ENCODE measurements at regions not wholly inside any gene's neighbourhood (a gene's known extent, or its start where the extent isn't known, plus 50 kb on each side); places are given as distances from the start of the nearest gene placed in this dataset.
"Not testable (repeated sequence)": the region's sequence is repeated elsewhere in the genome, so short reads cannot be mapped to it uniquely, and the experiment has no call there.

GRCh38 chrX:99308302-99308701 is 1101.8 kb downstream of the PCDH19 start:
- Mint-ChIP-seq H3K4me1 (no peaks in the 10 kb centered on the region), H3K27ac (no peak overlapping the region), H3K4me3 (no peak overlapping the region), H3K27me3 (no peaks in the 10 kb centered on the region), H3K9me3 (peaks cover 0 to 4% (median 0%) of the 10 kb centered on the region in 7 donors), H3K36me3 (no peaks in the 10 kb centered on the region)
- DNase-seq (no peak), ATAC-seq (ENCODE audit: low read depth in 2 of 2) (no peak)

GRCh38 chrX:99305573-99305972 is 1104.5 kb downstream of the PCDH19 start:
- Mint-ChIP-seq H3K9me3 (no peaks in the 10 kb centered on the region), H3K27ac (no peak overlapping the region), H3K4me3 (no peak overlapping the region), H3K27me3 (no peaks in the 10 kb centered on the region), H3K36me3 (no peaks in the 10 kb centered on the region), H3K4me1 (no peaks in the 10 kb centered on the region)
- ATAC-seq (ENCODE audit: low read depth in 2 of 2) (no peak), DNase-seq (no peak)

- H3K4me1 Mint-ChIP-seq: no peaks in the 10 kb centered on the region
- H3K9me3 Mint-ChIP-seq: peaks cover 0 to 4% (median 0%) of the 10 kb centered on the region in 7 donors
- H3K27ac Mint-ChIP-seq: no peak overlapping the region
- H3K27me3 Mint-ChIP-seq: no peaks in the 10 kb centered on the region
- DNase-seq: no peak
- H3K4me3 Mint-ChIP-seq: no peak overlapping the region
- H3K36me3 Mint-ChIP-seq: no peaks in the 10 kb centered on the region
- ATAC-seq (ENCODE audit: low read depth in 2 of 2): no peak
Measured at GRCh38 chrX:99301990-99302389, 1108.1 kb downstream of the PCDH19 start.

- ATAC-seq (ENCODE audit: low read depth in 2 of 2) (no peak), DNase-seq (no peak)
- H3K27me3 Mint-ChIP-seq: no peaks in the 10 kb centered on the region
- no peak overlapping the region for H3K27ac Mint-ChIP-seq
- no peaks in the 10 kb centered on the region for H3K4me1 Mint-ChIP-seq
- no peak overlapping the region for H3K4me3 Mint-ChIP-seq
- peaks cover 0 to 7% of the 10 kb centered on the region in 2 donors for H3K36me3 Mint-ChIP-seq
- H3K9me3 Mint-ChIP-seq: peaks cover 4 to 24% (median 5%) of the 10 kb centered on the region in 7 donors
Measured at GRCh38 chrX:99271641-99272040, 1138.4 kb downstream of the PCDH19 start.

GRCh38 chrX:99266255-99266654 is 1143.8 kb downstream of the PCDH19 start:
- Mint-ChIP-seq H3K9me3 (peaks cover 2 to 21% (median 4%) of the 10 kb centered on the region in 7 donors), H3K4me3 (no peak overlapping the region), H3K4me1 (no peaks in the 10 kb centered on the region), H3K27me3 (no peaks in the 10 kb centered on the region), H3K27ac (no peak overlapping the region), H3K36me3 (peaks cover 0 to 5% of the 10 kb centered on the region in 2 donors)
- no peak for ATAC-seq (ENCODE audit: low read depth in 2 of 2)
- DNase-seq: no peak

GRCh38 chrX:99248180-99248579 is 1161.9 kb downstream of the PCDH19 start:
- no peak for ATAC-seq (ENCODE audit: low read depth in 2 of 2)
- Mint-ChIP-seq H3K27me3 (no peaks in the 10 kb centered on the region), H3K27ac (no peak overlapping the region), H3K4me3 (no peak overlapping the region), H3K9me3 (peaks cover 0 to 11% (median 4%) of the 10 kb centered on the region in 7 donors), H3K36me3 (no peaks in the 10 kb centered on the region), H3K4me1 (no peaks in the 10 kb centered on the region)
- DNase-seq: no peak

GRCh38 chrX:99242001-99242400 is 1168.1 kb downstream of the PCDH19 start:
- H3K27me3 Mint-ChIP-seq: no peaks in the 10 kb centered on the region
- no peak overlapping the region for H3K27ac Mint-ChIP-seq
- H3K4me3 Mint-ChIP-seq: no peak overlapping the region
- peaks cover 0 to 18% (median 4%) of the 10 kb centered on the region in 7 donors for H3K9me3 Mint-ChIP-seq
- no peak for DNase-seq
- no peak for ATAC-seq (ENCODE audit: low read depth in 2 of 2)
- H3K4me1 Mint-ChIP-seq: no peaks in the 10 kb centered on the region
- no peaks in the 10 kb centered on the region for H3K36me3 Mint-ChIP-seq

- not testable (repeated sequence) for H3K27me3 Mint-ChIP-seq; H3K36me3 Mint-ChIP-seq; H3K4me1 Mint-ChIP-seq; DNase-seq; ATAC-seq (ENCODE audit: low read depth in 2 of 2); H3K27ac Mint-ChIP-seq
- Mint-ChIP-seq H3K4me3 (peak overlapping the region in 1 of 8 donors; percentile 56), H3K9me3 (peaks cover 0 to 15% (median 7%) of the 10 kb centered on the region in 7 donors)
Measured at GRCh38 chrX:99234384-99234783, 1175.7 kb downstream of the PCDH19 start.

GRCh38 chrX:99192421-99192820 is 1217.7 kb downstream of the PCDH19 start:
- no peak overlapping the region for H3K4me3 Mint-ChIP-seq
- H3K4me1 Mint-ChIP-seq: no peaks in the 10 kb centered on the region
- peaks cover 0 to 6% (median 6%) of the 10 kb centered on the region in 7 donors for H3K9me3 Mint-ChIP-seq

GRCh38 chrX:99184153-99184552 is 1225.9 kb downstream of the PCDH19 start:
- DNase-seq (no peak), ATAC-seq (ENCODE audit: low read depth in 2 of 2) (no peak)
- Mint-ChIP-seq H3K4me1 (no peaks in the 10 kb centered on the region), H3K4me3 (no peak overlapping the region), H3K27ac (no peak overlapping the region), H3K27me3 (no peaks in the 10 kb centered on the region), H3K9me3 (peaks cover 0 to 14% (median 0%) of the 10 kb centered on the region in 7 donors), H3K36me3 (no peaks in the 10 kb centered on the region)

More at GRCh38 chrX:99192421-99192820, 1217.7 kb downstream of the PCDH19 start:
- no peak for DNase-seq
- Mint-ChIP-seq H3K27ac (no peak overlapping the region), H3K36me3 (no peaks in the 10 kb centered on the region), H3K27me3 (no peaks in the 10 kb centered on the region)
- ATAC-seq (ENCODE audit: low read depth in 2 of 2): no peak

- no peak overlapping the region for H3K27ac Mint-ChIP-seq
- no peak for ATAC-seq (ENCODE audit: low read depth in 2 of 2)
- no peaks in the 10 kb centered on the region for H3K36me3 Mint-ChIP-seq
Measured at GRCh38 chrX:99172958-99173357, 1237.1 kb downstream of the PCDH19 start.

GRCh38 chrX:99142745-99143144 is 1267.3 kb downstream of the PCDH19 start:
- H3K36me3 Mint-ChIP-seq: no peaks in the 10 kb centered on the region
- H3K27me3 Mint-ChIP-seq: no peaks in the 10 kb centered on the region
- H3K9me3 Mint-ChIP-seq: peaks cover 2 to 18% (median 7%) of the 10 kb centered on the region in 7 donors
- H3K4me1 Mint-ChIP-seq: no peaks in the 10 kb centered on the region
- no peak for DNase-seq
- no peak for ATAC-seq (ENCODE audit: low read depth in 2 of 2)
- H3K4me3 Mint-ChIP-seq: no peak overlapping the region
- no peak overlapping the region for H3K27ac Mint-ChIP-seq

More at GRCh38 chrX:99172958-99173357, 1237.1 kb downstream of the PCDH19 start:
- Mint-ChIP-seq H3K4me1 (no peaks in the 10 kb centered on the region), H3K27me3 (no peaks in the 10 kb centered on the region), H3K9me3 (peaks cover 0 to 13% (median 4%) of the 10 kb centered on the region in 7 donors), H3K4me3 (no peak overlapping the region)
- no peak for DNase-seq

- Mint-ChIP-seq H3K9me3 (peaks cover 0 to 4% (median 2%) of the 10 kb centered on the region in 7 donors), H3K4me1 (no peaks in the 10 kb centered on the region), H3K4me3 (no peak overlapping the region), H3K27me3 (no peaks in the 10 kb centered on the region), H3K36me3 (no peaks in the 10 kb centered on the region), H3K27ac (no peak overlapping the region)
- DNase-seq (no peak), ATAC-seq (ENCODE audit: low read depth in 2 of 2) (no peak)
Measured at GRCh38 chrX:99137488-99137887, 1272.6 kb downstream of the PCDH19 start.

GRCh38 chrX:99117011-99117410 is 1293.1 kb downstream of the PCDH19 start:
- Mint-ChIP-seq H3K4me3 (no peak overlapping the region), H3K4me1 (no peaks in the 10 kb centered on the region), H3K9me3 (peaks cover 0 to 4% (median 0%) of the 10 kb centered on the region in 7 donors), H3K36me3 (no peaks in the 10 kb centered on the region), H3K27me3 (no peaks in the 10 kb centered on the region), H3K27ac (no peak overlapping the region)
- no peak for ATAC-seq (ENCODE audit: low read depth in 2 of 2)
- DNase-seq: no peak
